ENCODE measurements at regions not wholly inside any gene's neighbourhood (a gene's known extent, or its start where the extent isn't known, plus 50 kb on each side); places are given as distances from the start of the nearest gene placed in this dataset.

DNA sequence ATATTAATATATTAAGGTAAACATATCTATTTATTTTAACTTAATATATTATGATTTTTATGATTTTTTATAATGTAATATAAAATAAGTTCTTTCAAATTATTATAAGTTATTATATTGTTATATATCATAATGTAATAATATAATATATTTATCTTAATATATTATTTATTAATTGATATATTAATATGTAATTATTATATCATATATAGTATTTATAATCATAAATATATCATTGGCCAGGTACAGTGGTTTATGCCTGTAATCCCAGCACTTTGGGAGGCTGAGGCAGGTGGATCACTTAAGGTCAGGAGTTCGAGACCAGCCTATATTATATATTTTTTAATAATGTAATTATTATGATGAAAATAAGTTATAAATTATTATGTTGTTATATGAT, 118.1 kb downstream of the MPP7 start:
- no peak for TF ChIP-seq CTCF (IDR thresholded peaks at IDR 0.05)
- no peak overlapping the region for H3K27ac ChIP-seq
- ATAC-seq = no peak
- no peak for DNase-seq
- H3K9me3 ChIP-seq = no peaks in the 10 kb centered on the region
- intact Hi-C loops (cut with DNase I) = no loop called here
- no peaks in the 10 kb centered on the region for H3K36me3 ChIP-seq
- H3K4me3 ChIP-seq = no peak overlapping the region
- H3K27me3 ChIP-seq = no peaks in the 10 kb centered on the region
- H3K4me1 ChIP-seq = no peaks in the 10 kb centered on the region

DNA sequence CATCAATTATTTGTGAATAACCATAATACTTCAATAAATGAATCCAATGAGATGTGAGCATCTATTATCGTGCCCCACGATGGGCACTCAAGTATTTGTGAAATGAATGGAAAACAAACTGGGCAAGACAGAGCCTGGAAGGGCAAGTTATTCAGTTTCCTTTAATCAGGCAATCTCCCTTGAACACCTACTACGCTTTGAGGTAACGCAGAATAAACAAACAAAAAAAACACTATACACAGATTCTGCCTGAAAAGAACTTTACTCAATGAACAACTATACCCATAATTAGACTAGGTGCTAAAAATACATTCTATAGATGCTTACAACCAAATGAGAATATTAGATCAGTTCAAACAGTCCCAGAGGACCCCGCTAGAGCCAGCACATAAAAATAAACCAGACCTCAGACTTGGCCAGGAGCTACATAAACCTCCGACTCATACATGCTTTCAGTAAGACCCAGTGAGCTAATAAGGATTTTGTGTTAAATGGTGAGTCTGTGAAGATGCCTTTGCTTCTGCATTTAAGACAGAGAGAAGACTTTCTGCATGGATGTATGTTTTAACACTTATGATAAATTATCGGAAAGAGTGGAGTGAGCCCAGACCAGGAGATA, 121.3 kb downstream of the MPP7 start:
- no peak overlapping the region for H3K27ac ChIP-seq
- no peaks in the 10 kb centered on the region for H3K27me3 ChIP-seq
- ATAC-seq = no peak
- H3K36me3 ChIP-seq = no peaks in the 10 kb centered on the region
- peaks cover 0 to 24% of the 10 kb centered on the region in 2 donors for H3K4me1 ChIP-seq
- H3K4me3 ChIP-seq = no peak overlapping the region
- no peaks in the 10 kb centered on the region for H3K9me3 ChIP-seq
- no peak for DNase-seq
- no peak for TF ChIP-seq CTCF (IDR thresholded peaks at IDR 0.05)
- intact Hi-C loops (cut with DNase I) = no loop called here

DNA sequence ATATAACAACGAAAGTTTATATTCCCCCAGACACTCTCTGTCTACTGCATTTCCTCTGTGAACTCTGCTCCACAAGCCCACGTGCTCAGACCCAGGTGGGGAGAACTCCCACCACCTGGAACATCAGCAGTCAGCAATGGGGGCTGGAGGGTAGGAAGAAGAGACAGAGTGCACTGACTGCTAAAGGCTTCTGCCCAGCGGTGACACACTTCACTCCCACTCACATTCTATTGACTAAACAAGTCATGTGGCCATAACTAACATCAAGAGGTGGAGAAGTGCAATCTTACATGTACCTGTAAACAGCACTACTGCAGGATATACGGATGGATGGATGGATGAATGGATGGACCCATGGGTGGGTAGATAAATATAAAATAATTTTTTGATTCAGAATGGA, 122.2 kb downstream of the MPP7 start:
- ATAC-seq (peak; percentile 64), DNase-seq (no peak)
- H3K36me3 ChIP-seq = no peaks in the 10 kb centered on the region
- H3K9me3 ChIP-seq = no peaks in the 10 kb centered on the region
- no peaks in the 10 kb centered on the region for H3K27me3 ChIP-seq
- peaks cover 0 to 24% of the 10 kb centered on the region in 2 donors for H3K4me1 ChIP-seq
- intact Hi-C loops (cut with DNase I) = no loop called here
- H3K27ac ChIP-seq = no peak overlapping the region
- H3K4me3 ChIP-seq = no peak overlapping the region
- TF ChIP-seq CTCF (IDR thresholded peaks at IDR 0.05) = no peak

DNA sequence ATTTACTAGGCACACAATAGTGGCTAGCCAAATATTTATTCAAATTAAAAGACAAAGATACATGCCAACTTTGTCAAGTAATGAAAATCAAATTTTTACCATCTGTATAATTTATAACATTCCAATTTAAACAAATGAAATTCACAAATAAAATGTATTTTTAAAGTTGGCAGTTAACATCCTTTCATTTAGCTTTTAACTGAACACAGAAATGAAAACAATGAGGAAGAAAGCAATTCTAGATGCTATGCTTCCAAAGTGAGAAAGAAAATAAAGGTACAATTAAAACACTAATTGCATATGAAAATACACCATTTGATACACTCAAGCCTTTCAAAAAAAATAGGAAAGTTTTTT, 123.1 kb downstream of the MPP7 start:
- no peak overlapping the region for H3K27ac ChIP-seq
- H3K4me3 ChIP-seq = no peak overlapping the region
- no peaks in the 10 kb centered on the region for H3K27me3 ChIP-seq
- no peak for TF ChIP-seq CTCF (IDR thresholded peaks at IDR 0.05)
- DNase-seq = no peak
- H3K4me1 ChIP-seq = peaks cover 0 to 24% of the 10 kb centered on the region in 2 donors
- intact Hi-C loops (cut with DNase I) = no loop called here
- H3K36me3 ChIP-seq = no peaks in the 10 kb centered on the region
- no peak for ATAC-seq
- no peaks in the 10 kb centered on the region for H3K9me3 ChIP-seq

- peak; percentile 48 to 79 for TF ChIP-seq CTCF (IDR thresholded peaks at IDR 0.05)
- DNase-seq = peak in 2 of 4 donors; percentile 71 to 84
- H3K9me3 ChIP-seq = no peaks in the 10 kb centered on the region
- ATAC-seq = peak; percentile 80
- intact Hi-C loops (cut with DNase I) = no loop called here
- H3K4me1 ChIP-seq = peaks cover 0 to 24% of the 10 kb centered on the region in 2 donors
- H3K4me3 ChIP-seq = no peak overlapping the region
- no peaks in the 10 kb centered on the region for H3K36me3 ChIP-seq
- no peak overlapping the region for H3K27ac ChIP-seq
- H3K27me3 ChIP-seq = no peaks in the 10 kb centered on the region
These were observed 123.7 kb downstream of the MPP7 start for GRCh38 chr10:28179006-28179742.

Data from left lung (tissue), 4 donors.